ENCODE measurements at regions not wholly inside any gene's neighbourhood (a gene's known extent, or its start where the extent isn't known, plus 50 kb on each side); places are given as distances from the start of the nearest gene placed in this dataset.
A peak's percentile ranks its signal among the peaks of the same experiment; 100 is the strongest.

DNA sequence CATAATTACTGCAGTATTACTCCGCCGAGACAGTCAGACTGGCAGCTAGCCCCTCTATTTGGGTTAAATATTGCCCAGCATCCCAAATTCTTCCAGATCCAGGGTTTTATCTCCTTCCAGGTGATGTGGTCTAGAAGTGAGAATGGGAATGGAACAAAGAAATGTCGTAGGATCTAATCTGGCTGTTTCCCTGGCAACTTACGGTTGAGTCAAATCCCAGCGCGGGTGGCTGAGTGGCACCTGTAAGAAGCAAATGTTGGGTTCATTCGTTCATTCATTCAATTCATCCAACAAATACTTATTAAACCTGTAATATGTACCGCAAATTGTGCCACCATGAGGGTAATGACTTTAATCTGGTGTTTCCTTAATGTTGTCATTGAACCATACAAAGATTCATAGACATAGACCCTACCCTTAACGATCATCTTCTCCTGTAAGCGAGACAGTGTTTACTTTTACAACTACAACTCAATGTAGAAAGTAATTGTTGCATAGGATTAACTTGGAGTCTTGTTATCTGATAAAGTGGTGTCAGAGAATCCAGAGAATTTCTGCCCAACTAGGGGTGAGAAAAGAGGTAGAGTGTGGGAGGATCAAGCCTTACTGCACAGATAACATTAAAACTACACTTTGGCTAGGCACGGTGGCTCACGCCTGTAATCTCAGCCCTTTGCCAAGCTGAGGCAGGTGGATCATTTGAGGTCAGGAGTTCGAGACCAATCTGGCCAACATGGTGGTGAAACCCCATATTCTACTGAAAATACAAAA lies 91.3 kb upstream of the ADGRF1 start:
- CTCF ChIA-PET (ENCODE audit: partially characterized antibody): no interaction called here
- TF ChIP-seq RBBP5 (IDR thresholded peaks at IDR 0.05; ENCODE audit: borderline replicate concordance, low read depth, low read length) (no peak), SIRT6 (IDR thresholded peaks at IDR 0.05; ENCODE audit: low read length) (no peak), BRCA1 (IDR thresholded peaks at IDR 0.05; ENCODE audit: low read depth, low read length) (no peak), POLR2A (IDR thresholded peaks at IDR 0.05; ENCODE audit: control extremely low read depth in 1 of 2, low read depth in 2 of 2, low read length in 2 of 2) (no peak), JUND (IDR thresholded peaks at IDR 0.05; ENCODE audit: low read length) (no peak), CHD2 (IDR thresholded peaks at IDR 0.05; ENCODE audit: low read length) (no peak), SP2 (IDR thresholded peaks at IDR 0.05; ENCODE audit: low read length) (no peak), EZH2 (IDR thresholded peaks at IDR 0.05; ENCODE audit: low read depth, low read length, severe bottlenecking) (no peak), SRF (IDR thresholded peaks at IDR 0.05; ENCODE audit: low read depth, low read length) (no peak), SP4 (IDR thresholded peaks at IDR 0.05; ENCODE audit: low read length) (no peak), CBX5 (IDR thresholded peaks at IDR 0.05; ENCODE audit: low read depth, low read length) (no peak)
- H3K4me2 ChIP-seq (ENCODE audit: insufficient read depth in 1 of 2, low read depth in 2 of 2, low read length in 2 of 2): no peak overlapping the region

More for the DNA sequence above, 91.3 kb upstream of the ADGRF1 start:
- no peak overlapping the region for H3K4ac ChIP-seq (replicated peaks; ENCODE audit: insufficient read length, low read depth, low read length)
- WGBS, 2 experiments (ENCODE audit: extremely low coverage in 1 of 2, insufficient coverage in 1 of 2, insufficient read length in 1 of 2, insufficient replicate concordance in 2 of 2, low coverage in 1 of 2, low lambda C conversion rate in 2 of 2, missing lambda C conversion rate in 1 of 2): 94% methylated on average over 13 of the region's 13 CpGs; no CpG with 5 or more reads in 1 of the 2 experiments
- H3K4me1 ChIP-seq (replicated peaks in 1 of 4; ENCODE audit: control insufficient read depth in 3 of 4, insufficient read depth in 4 of 4, low read length in 3 of 4): peaks cover 0 to 8% (median 4%) of the 10 kb centered on the region in 4 experiments; a peak in 3 of 7 replicates
- FAIRE-seq: no peak
- H2BK5ac ChIP-seq (ENCODE audit: low read depth, low read length): no peak overlapping the region
- H2BK15ac ChIP-seq (ENCODE audit: low read length): 0 out of 2 replicates have a peak overlapping the region, but pooled peaks have one; percentile 13
- no peak overlapping the region for H2BK20ac ChIP-seq (ENCODE audit: low read length)
- H2BK120ac ChIP-seq (replicated peaks; ENCODE audit: low read depth, low read length): no peak overlapping the region
- H2AK5ac ChIP-seq (ENCODE audit: low read depth, low read length): no peak overlapping the region
- H4K91ac ChIP-seq (replicated peaks; ENCODE audit: insufficient read length, low read length): no peak overlapping the region
- no peak overlapping the region for H3K23ac ChIP-seq (ENCODE audit: insufficient read length)
- H3K23me2 ChIP-seq (ENCODE audit: low read depth, low read length): no peaks in the 10 kb centered on the region; the same call in 1 of the 2 replicates
- no peaks in the 10 kb centered on the region for H4K20me1 ChIP-seq (replicated peaks in 1 of 2; ENCODE audit: control insufficient read depth in 1 of 2, insufficient read depth in 2 of 2, low read length in 2 of 2)
- H3K56ac ChIP-seq (replicated peaks; ENCODE audit: insufficient read length, low read depth, low read length): no peak overlapping the region
- no peaks in the 10 kb centered on the region for H3K79me2 ChIP-seq (ENCODE audit: control insufficient read depth in 1 of 2, insufficient read depth in 2 of 2, low read length in 2 of 2)
- no peaks in the 10 kb centered on the region for H3K79me1 ChIP-seq (ENCODE audit: low read depth, low read length)
- no peak for DNase-seq (ENCODE audit: low read depth in 1 of 2, low spot score in 2 of 2)
- no peak overlapping the region for H3K14ac ChIP-seq (ENCODE audit: insufficient read length)
- no peaks in the 10 kb centered on the region for H3K36me3 ChIP-seq (ENCODE audit: control insufficient read depth in 2 of 4, insufficient read depth in 4 of 4, low read length in 3 of 4)
- H3K4me3 ChIP-seq (ENCODE audit: extremely low read depth in 1 of 4, insufficient read depth in 2 of 4, low read depth in 3 of 4, low read length in 4 of 4): no peak overlapping the region
- no peaks in the 10 kb centered on the region for H3K27me3 ChIP-seq (replicated peaks in 1 of 4; ENCODE audit: control insufficient read depth in 3 of 4, extremely low read depth in 1 of 4, insufficient read depth in 3 of 4, low read length in 3 of 4)
- POLR2A ChIA-PET (ENCODE audit: partially characterized antibody): interaction anchor here (0.7 kb wide), 1 partner anchor 10 kb away, joined by 3 read pairs; no protein-coding TSS in a partner anchor
- no peak overlapping the region for H4K8ac ChIP-seq (ENCODE audit: extremely low read depth, insufficient read depth, low read length)
- H2AFZ ChIP-seq (ENCODE audit: low read length): no peak overlapping the region
- no peak overlapping the region for H3K18ac ChIP-seq (ENCODE audit: extremely low read depth, low read length)
- H3K27ac ChIP-seq (ENCODE audit: low read depth, low read length): no peak overlapping the region
- no peaks in the 10 kb centered on the region for H3K9me3 ChIP-seq (ENCODE audit: insufficient read depth in 2 of 2, low read depth in 1 of 2, low read length in 1 of 2)
- H4K5ac ChIP-seq (ENCODE audit: insufficient read length, low read depth, low read length): no peak overlapping the region
- H3K9ac ChIP-seq (replicated peaks in 1 of 4; ENCODE audit: extremely low read depth in 1 of 4, low read depth in 3 of 4, low read length in 3 of 4): no peak overlapping the region
- no peak overlapping the region for H2BK12ac ChIP-seq (ENCODE audit: low read depth, low read length)
